WERI-Rb-1 (cell line): ENCODE measurements at regions not wholly inside any gene's neighbourhood (a gene's known extent, or its start where the extent isn't known, plus 50 kb on each side); places are given as distances from the start of the nearest gene placed in this dataset.

Source experiments
- DNase-seq: peaks from one replicate; pipeline ENCODE4 v3.0.0-alpha.2; 2020
- H3K27ac ChIP-seq: fragments of 250-450 bp; sonication (Bioruptor Pico); 2 replicates; pipeline ENCODE4 v1.5.1; 2020; ENCODE audit warnings: mild to moderate bottlenecking, moderate library complexity
- H3K27me3 ChIP-seq: fragments of 250-450 bp; sonication (Bioruptor Pico); 2 replicates; pipeline ENCODE4 v1.5.1; 2021; ENCODE audit warnings: mild to moderate bottlenecking, low read depth, moderate library complexity; ENCODE audit not compliant: insufficient read depth, severe bottlenecking
- H3K36me3 ChIP-seq: fragments of 250-450 bp; sonication (Bioruptor Pico); 2 replicates; pipeline ENCODE4 v1.5.1; 2020; ENCODE audit warnings: mild to moderate bottlenecking, moderate library complexity
- H3K4me3 ChIP-seq: 2 replicates; pipeline ENCODE4 v1.5.1; 2011; ENCODE audit warnings: low read depth, mild to moderate bottlenecking, control low read depth, low read length
- H3K9me3 ChIP-seq: fragments of 250-450 bp; sonication (Bioruptor Pico); 2 replicates; pipeline ENCODE4 v1.5.1; 2021; ENCODE audit warnings: mild to moderate bottlenecking, moderate library complexity; ENCODE audit not compliant: severe bottlenecking
- TF ChIP-seq, protein P1 (sequence below): IDR thresholded peaks from 2 replicates; pipeline ENCODE4 v1.5.1; 2011; ENCODE audit warnings: low read depth, mild to moderate bottlenecking, control low read depth, inconsistent platforms, low read length

DNA sequence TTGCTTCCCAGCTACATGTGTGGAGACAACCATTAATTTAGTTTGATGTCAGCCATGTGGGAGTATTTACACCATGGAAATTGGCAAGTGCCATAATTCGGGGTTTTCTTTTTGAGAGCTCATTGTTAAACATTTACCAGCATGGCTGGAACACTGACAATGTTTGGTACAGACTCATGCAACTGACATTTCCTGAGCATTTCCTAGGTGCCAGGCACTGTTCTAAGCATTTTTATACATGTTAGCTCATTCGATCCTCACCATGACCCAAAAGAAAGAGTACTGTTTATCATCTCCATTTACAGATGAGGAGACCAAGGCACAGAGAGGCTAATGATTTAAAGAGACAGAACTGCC lies 86.9 kb downstream of the FOXL1 start:
- no peak overlapping the region for H3K27ac ChIP-seq
- peaks cover 4% of the 10 kb centered on the region for H3K27me3 ChIP-seq

DNA sequence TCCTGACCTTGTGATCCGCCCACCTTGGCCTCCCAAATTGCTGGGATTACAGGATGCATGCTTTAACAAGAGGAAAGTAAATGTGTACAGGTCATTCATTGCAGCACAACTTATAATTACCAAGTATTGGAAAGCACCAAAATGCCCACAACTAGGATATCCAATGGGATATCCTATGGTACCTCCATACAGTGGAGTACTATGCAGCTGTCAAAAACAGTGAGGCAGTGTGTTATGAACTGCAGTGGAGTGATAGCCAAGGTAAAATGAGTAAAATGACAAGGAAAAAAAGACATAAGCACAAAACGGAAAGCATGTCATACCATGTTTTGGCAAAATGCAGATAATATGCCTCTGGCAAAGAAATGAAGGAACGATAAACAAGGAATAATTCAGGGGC lies 87.6 kb downstream of the FOXL1 start:
- Histone ChIP-seq H3K36me3 (no peaks in the 10 kb centered on the region), H3K9me3 (no peaks in the 10 kb centered on the region), H3K4me3 (no peak overlapping the region), H3K27me3 (peaks cover 4% of the 10 kb centered on the region), H3K27ac (no peak overlapping the region)
- DNase-seq = no peak
- TF ChIP-seq, protein P1, sequence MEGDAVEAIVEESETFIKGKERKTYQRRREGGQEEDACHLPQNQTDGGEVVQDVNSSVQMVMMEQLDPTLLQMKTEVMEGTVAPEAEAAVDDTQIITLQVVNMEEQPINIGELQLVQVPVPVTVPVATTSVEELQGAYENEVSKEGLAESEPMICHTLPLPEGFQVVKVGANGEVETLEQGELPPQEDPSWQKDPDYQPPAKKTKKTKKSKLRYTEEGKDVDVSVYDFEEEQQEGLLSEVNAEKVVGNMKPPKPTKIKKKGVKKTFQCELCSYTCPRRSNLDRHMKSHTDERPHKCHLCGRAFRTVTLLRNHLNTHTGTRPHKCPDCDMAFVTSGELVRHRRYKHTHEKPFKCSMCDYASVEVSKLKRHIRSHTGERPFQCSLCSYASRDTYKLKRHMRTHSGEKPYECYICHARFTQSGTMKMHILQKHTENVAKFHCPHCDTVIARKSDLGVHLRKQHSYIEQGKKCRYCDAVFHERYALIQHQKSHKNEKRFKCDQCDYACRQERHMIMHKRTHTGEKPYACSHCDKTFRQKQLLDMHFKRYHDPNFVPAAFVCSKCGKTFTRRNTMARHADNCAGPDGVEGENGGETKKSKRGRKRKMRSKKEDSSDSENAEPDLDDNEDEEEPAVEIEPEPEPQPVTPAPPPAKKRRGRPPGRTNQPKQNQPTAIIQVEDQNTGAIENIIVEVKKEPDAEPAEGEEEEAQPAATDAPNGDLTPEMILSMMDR = no peak

More for the DNA sequence above, 86.9 kb downstream of the FOXL1 start:
- no peaks in the 10 kb centered on the region for H3K36me3 ChIP-seq
- DNase-seq = no peak
- TF ChIP-seq, protein P1 = no peak
- H3K9me3 ChIP-seq = no peaks in the 10 kb centered on the region
- no peak overlapping the region for H3K4me3 ChIP-seq

DNA sequence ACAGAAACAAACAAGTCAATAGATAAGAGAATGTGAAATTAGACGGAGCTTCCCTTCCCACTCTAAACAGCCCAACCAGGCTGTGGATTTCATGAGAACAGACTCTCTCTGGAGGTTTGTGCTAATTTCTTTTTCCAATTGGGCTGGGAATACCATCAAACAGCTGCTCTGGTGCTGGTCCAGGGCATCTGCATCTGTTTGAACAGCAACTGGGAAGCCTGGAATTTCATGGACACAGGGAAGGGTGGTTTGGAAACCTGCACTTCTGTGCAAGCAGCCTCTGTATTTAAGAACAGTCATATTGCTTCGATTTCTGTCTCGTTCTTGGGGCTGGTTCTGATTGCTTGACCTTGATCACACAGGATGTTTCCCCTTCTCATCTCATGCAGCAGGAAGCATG lies 88.7 kb downstream of the FOXL1 start:
- no peaks in the 10 kb centered on the region for H3K9me3 ChIP-seq
- no peak overlapping the region for H3K27ac ChIP-seq
- no peak overlapping the region for H3K4me3 ChIP-seq
- DNase-seq = no peak
- H3K36me3 ChIP-seq = no peaks in the 10 kb centered on the region
- TF ChIP-seq, protein P1 = no peak
- H3K27me3 ChIP-seq = peaks cover 4% of the 10 kb centered on the region

DNA sequence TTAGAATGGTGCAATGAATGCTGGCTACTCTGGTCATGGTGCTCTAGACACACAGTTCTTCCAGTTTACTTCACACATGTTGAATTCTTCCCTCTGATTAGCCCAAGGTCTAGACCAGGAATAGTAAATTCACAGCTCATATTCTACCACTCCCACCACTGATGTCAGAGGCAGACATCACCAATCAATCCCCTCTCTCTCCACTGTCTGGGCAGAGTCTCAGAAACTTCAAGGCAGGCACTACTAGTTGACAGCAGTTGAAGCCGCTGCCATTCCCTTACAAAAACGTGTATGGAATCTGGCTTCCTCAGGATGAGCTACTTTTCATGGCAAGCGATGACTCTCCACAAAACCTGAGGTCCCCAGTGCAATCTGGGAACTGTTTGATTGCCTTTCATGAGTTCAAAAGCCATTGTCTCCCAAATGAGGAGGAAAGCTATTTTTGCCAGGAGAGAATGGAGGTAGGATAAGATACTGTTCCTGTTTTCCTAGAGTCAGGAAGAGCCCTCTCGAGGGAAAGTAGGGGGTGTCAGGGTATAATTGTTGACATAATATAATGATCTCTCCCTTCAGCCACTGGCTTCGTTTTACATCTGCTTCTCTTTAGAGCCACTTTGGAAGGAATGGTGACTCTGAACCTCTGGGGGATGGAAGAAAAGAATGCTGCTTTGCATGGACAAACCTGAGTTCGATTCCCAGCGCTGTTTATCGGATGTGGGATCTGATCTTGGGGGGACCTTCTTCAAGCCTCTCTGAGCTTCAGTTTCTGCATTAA lies 90.0 kb downstream of the FOXL1 start:
- no peak for DNase-seq
- TF ChIP-seq, protein P1 = no peak
- no peaks in the 10 kb centered on the region for H3K36me3 ChIP-seq
- H3K9me3 ChIP-seq = no peaks in the 10 kb centered on the region
- H3K27me3 ChIP-seq = peaks cover 4% of the 10 kb centered on the region
- H3K27ac ChIP-seq = no peak overlapping the region
- H3K4me3 ChIP-seq = no peak overlapping the region

DNA sequence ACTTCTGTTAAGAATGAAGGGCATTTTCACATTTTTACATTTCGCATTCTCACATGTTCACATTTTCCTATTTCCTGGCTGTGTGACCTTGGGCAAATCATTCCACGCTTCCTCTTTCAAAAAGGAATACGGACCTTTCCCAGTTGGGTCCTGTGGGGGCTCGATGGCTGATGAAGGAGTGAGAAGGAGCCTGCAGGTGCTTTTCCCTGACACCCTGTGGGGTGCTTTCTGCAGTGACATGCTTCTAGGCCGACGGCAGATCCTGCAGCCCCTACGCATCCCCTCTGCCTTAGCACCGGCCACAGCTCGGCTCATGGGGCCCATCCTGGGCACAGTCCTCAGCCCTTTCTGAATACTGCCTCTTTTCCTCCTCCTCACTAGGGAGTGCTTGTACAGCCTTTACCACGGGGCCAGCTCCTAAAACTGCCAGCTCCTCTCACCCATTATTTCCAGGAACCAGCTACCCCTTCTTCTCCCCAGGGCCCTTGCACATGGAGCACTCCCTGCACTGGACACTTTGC lies 91.0 kb downstream of the FOXL1 start:
- TF ChIP-seq, protein P1 = no peak
- no peaks in the 10 kb centered on the region for H3K9me3 ChIP-seq
- no peak overlapping the region for H3K4me3 ChIP-seq
- H3K27ac ChIP-seq = no peak overlapping the region
- peaks cover 4% of the 10 kb centered on the region for H3K27me3 ChIP-seq
- DNase-seq = no peak
- H3K36me3 ChIP-seq = no peaks in the 10 kb centered on the region
